GM21529 (cell line): ENCODE measurements at regions not wholly inside any gene's neighbourhood (a gene's known extent, or its start where the extent isn't known, plus 50 kb on each side); places are given as distances from the start of the nearest gene placed in this dataset.
"Not testable (repeated sequence)": the region's sequence is repeated elsewhere in the genome, so short reads cannot be mapped to it uniquely, and the experiment has no call there.

Experiments used
- ATAC-seq: cut with Tn5 transposase; IDR thresholded peaks from one replicate; pipeline ENCODE4 v1.9.1; 2021; ENCODE audit not compliant: unreplicated experiment

GRCh38 chr22:23443905-23444304, 136.2 kb downstream of the IGLL1 start:
- not testable (repeated sequence) for ATAC-seq

- not testable (repeated sequence) for ATAC-seq
Observed at GRCh38 chr22:23439581-23439980, 140.5 kb downstream of the IGLL1 start.

- no peak for ATAC-seq
Observed at GRCh38 chr22:23438216-23438615, 141.9 kb downstream of the IGLL1 start.

GRCh38 chr22:23437779-23438178, 142.3 kb downstream of the IGLL1 start:
- ATAC-seq, result no peak

GRCh38 chr22:23437107-23437395, 143.0 kb downstream of the IGLL1 start:
- not testable (repeated sequence) for ATAC-seq

GRCh38 chr22:23436354-23437106, 143.6 kb downstream of the IGLL1 start:
- not testable (repeated sequence) for ATAC-seq

GRCh38 chr22:23435186-23435585, 144.9 kb downstream of the IGLL1 start:
- not testable (repeated sequence) for ATAC-seq

- not testable (repeated sequence) for ATAC-seq
Observed at GRCh38 chr22:23434198-23434830, 145.8 kb downstream of the IGLL1 start.

- not testable (repeated sequence) for ATAC-seq
Observed at GRCh38 chr22:23433127-23434005, 146.7 kb downstream of the IGLL1 start.

- ATAC-seq, result not testable (repeated sequence)
Observed at GRCh38 chr22:23432719-23433118, 147.4 kb downstream of the IGLL1 start.

GRCh38 chr22:23431337-23432072, 148.6 kb downstream of the IGLL1 start:
- ATAC-seq, result no peak

- ATAC-seq, result not testable (repeated sequence)
Observed at GRCh38 chr22:23424551-23425068, 155.5 kb downstream of the IGLL1 start.

GRCh38 chr22:23424031-23424430, 156.1 kb downstream of the IGLL1 start:
- no peak for ATAC-seq

- ATAC-seq, result not testable (repeated sequence)
Observed at GRCh38 chr22:23422281-23422680, 157.8 kb downstream of the IGLL1 start.

- ATAC-seq, result not testable (repeated sequence)
Observed at GRCh38 chr22:23421300-23421699, 158.8 kb downstream of the IGLL1 start.

GRCh38 chr22:23419931-23420330, 160.2 kb downstream of the IGLL1 start:
- ATAC-seq, result no peak

GRCh38 chr22:23419171-23419570, 160.9 kb downstream of the IGLL1 start:
- ATAC-seq, result no peak

GRCh38 chr22:23418159-23418788, 161.8 kb downstream of the IGLL1 start:
- no peak for ATAC-seq

- ATAC-seq, result not testable (repeated sequence)
Observed at GRCh38 chr22:23417327-23417726, 162.8 kb downstream of the IGLL1 start.

- not testable (repeated sequence) for ATAC-seq
Observed at GRCh38 chr22:23416169-23416690, 163.9 kb downstream of the IGLL1 start.
